Epithelial cell of esophagus (primary cell): ENCODE measurements at regions not wholly inside any gene's neighbourhood (a gene's known extent, or its start where the extent isn't known, plus 50 kb on each side); places are given as distances from the start of the nearest gene placed in this dataset.

ENCODE experiments used
- DNase-seq: peaks from one replicate; pipeline ENCODE4 v3.0.0; 2010; ENCODE audit warnings: low read depth
- H3K4me3 ChIP-seq: 2 replicates; pipeline ENCODE4 v1.5.1; 2011; ENCODE audit warnings: mild to moderate bottlenecking, low read length, control low read depth
- CTCF ChIP-seq: IDR thresholded peaks from 2 replicates; pipeline ENCODE4 v1.5.1; 2011; ENCODE audit warnings: low read depth, mild to moderate bottlenecking, low read length, control low read depth, inconsistent platforms; ENCODE audit not compliant: insufficient read depth; ENCODE audit errors: missing control alignments

- DNase-seq: no peak
- no peak for TF ChIP-seq CTCF
- no peak overlapping the region for H3K4me3 ChIP-seq
Measured at GRCh38 chr9:118223111-118223510, 518.9 kb downstream of the TLR4 start.

DNA sequence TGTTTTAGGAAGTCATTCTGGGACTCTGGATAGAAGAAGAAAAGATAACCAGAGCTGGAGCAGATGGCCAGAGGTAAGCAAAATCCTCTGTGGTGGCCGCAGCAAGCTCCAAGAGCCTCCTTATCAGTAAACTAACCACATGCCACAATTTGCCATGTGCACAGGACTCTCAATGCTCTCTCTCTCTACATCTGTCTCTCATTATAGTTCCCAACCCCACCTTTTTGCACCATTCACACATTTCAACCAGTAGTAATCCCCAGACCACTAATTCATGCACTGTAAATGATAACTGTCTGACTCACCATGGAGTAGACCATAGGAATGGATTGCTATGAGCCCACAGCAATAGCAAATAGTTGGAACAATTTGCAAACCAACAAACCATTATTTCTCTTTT is 526.1 kb downstream of the TLR4 start:
- no peak overlapping the region for H3K4me3 ChIP-seq
- no peak for DNase-seq
- TF ChIP-seq CTCF: no peak

DNA sequence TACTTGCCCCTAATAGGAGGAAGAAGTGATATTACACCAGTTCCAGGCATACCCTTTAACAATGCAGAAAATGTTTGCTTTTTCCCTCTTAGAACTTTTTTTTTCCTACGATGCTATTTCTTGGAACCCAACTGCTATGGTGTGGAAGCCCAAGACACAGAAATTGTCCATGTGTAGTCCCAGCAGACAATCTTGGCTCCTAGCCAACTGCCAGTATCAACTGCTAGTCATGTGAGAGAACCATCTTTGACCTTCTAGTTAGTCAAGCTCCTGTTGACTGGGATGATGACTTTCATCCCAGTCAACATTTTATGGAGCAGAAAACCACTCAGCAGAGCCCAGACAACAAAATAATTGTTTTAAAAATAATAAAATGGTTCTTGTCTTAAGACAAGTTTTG is 532.4 kb downstream of the TLR4 start:
- no peak for TF ChIP-seq CTCF
- no peak for DNase-seq
- no peak overlapping the region for H3K4me3 ChIP-seq

GRCh38 chr9:118238139-118238538 is 533.9 kb downstream of the TLR4 start:
- no peak for TF ChIP-seq CTCF
- DNase-seq: no peak
- no peak overlapping the region for H3K4me3 ChIP-seq

DNA sequence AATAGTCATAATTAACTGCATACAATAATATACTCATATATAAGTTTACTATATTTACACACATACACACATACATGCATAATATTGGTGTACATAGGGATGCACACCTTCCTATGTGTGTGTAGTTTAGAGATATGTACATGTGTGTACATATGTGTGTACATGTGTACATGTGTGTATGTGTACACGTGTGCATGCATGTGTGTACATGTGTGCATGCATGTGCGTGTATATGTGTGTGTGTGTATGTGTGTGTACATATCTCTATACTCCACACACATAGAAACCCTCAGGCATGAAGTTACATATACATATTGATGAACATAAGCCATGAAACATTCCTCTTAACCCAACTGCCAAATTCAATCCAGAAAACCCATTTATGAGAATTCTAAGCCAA is 547.8 kb downstream of the TLR4 start:
- no peak for TF ChIP-seq CTCF
- no peak for DNase-seq
- no peak overlapping the region for H3K4me3 ChIP-seq

DNA sequence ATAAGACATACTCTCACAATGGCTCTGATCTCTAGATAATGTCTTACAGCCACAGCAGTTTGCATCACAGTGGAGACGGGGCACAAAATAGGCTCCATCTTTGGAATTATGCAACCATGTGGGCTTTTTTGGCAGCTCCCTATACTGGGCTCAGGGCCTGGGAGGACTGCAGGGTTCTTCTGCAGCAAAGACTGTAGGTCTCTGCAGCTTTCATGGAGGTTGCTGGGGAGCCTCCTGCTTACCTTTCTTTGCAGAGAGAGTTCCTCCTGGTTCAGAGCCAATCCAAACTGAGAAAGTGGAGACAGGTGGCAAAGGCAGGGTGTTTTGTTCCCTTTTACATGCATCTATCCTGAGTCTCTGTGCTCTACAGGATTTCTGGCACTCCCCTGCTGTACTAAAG is 558.0 kb downstream of the TLR4 start:
- TF ChIP-seq CTCF: no peak
- DNase-seq: no peak
- no peak overlapping the region for H3K4me3 ChIP-seq

GRCh38 chr9:118263949-118264348 is 559.7 kb downstream of the TLR4 start:
- DNase-seq: no peak
- no peak overlapping the region for H3K4me3 ChIP-seq
- no peak for TF ChIP-seq CTCF
